Medulla oblongata (tissue), 1 donor: ENCODE measurements at regions not wholly inside any gene's neighbourhood (a gene's known extent, or its start where the extent isn't known, plus 50 kb on each side); places are given as distances from the start of the nearest gene placed in this dataset.
"Not testable (repeated sequence)": the region's sequence is repeated elsewhere in the genome, so short reads cannot be mapped to it uniquely, and the experiment has no call there.

Source experiments
- DNase-seq: peaks from one replicate; pipeline ENCODE4 v3.0.0-alpha.2; 2015; ENCODE audit errors: extremely low spot score

DNA sequence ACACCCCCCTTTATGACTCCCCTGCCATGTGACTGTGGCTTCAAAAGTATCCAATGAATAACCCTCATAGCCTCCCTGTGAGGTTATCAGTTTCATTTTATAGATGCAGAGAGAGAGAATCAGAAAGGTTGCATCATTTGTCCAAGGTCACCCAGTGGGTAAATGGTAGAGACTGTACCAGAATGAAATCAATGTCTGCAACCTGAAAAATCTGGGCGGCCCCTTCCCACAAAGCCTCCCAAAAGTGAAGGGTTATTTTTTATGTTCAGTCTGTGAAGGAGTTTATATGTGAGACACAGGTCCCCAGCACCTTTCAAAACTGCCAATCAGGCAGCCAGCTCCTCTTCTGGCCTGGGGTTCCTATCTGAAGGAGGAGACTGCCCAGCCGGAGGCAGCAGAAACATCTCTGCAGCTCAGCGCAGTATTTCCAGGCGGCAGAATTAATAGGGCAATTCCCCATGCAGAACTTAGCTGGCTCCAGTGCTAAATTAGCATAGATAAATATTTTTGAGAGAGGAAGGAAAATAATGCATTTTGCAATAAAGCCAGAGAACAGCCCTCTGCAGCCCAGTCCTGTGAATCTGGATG lies 130.8 kb upstream of the PRR20G start:
- no peak for DNase-seq

DNA sequence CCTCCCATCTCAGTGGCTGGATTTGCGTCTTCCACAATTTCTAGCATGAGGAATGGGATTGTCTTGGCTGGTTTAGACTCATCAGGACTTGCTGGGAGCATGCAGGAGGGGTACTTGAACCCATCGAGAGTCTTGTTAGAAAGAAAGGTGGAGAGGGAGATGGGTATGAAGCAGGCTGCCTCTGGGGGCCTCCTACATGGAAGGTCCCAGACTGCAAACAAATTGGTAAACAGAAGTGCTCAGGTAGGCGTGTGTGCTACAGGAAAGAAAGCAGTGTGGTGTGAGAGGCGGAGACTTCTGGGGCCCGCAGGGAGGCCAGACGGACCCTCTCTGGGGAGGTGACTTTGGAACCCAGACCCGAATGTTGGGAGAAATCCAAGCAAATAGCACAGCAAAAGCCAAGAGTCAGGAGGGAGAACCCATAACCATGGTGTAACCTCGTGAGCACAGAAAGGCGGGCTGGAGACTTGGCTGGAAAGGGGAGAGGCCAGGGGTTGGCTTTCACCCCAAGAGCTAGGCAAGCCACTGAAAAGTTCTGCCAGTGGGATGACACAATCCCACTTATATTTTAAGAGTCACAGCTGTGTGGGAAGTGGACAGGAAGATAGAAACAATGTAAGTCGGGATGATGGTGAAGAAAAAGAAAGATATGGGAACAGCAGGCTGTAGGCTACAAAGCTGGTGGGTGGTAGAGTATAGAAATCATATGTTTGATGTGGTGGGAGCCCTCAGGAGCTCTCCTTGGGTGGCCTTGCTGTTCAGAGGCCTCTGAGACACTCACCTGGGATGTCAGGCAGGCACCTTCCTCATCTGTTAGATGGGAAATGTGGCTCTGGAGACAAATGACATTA lies 130.1 kb upstream of the PRR20G start:
- no peak for DNase-seq

GRCh38 chr3:127413871-127414270 lies 126.0 kb upstream of the PRR20G start:
- DNase-seq, result no peak

DNA sequence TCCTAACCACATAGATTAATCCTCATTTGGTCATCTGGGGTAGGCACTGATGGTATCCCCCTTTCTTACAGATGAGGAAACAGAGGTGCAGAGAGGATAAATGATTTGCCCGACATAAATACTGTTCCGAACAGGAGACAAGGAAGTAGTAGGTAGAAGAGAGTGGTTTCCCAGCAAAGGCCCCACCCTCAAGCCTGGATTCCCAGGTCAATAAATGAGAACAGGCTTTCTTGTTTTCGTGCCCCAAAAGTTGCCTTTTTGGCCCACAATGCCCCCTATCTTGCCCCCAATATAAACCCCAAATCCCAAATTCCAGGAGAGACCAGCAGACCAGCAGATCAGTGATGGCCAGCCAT lies 125.5 kb upstream of the PRR20G start:
- no peak for DNase-seq

GRCh38 chr3:127412578-127413317 lies 124.9 kb upstream of the PRR20G start:
- DNase-seq, result no peak

DNA sequence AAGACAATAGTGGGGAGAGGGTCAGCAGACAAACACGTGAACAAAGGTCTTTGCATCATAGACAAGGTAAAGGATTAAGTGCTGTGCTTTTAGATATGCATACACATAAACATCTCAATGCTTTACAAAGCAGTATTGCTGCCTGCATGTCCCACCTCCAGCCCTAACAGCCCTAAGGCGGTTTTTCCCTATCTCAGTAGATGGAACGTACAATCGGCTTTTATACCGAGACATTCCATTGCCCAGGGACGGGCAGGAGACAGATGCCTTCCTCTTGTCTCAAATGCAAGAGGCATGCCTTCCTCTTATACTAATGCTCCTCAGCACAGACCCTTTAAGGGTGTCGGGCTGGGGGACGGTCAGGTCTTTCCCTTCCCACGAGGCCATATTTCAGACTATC lies 124.0 kb upstream of the PRR20G start:
- not testable (repeated sequence) for DNase-seq

GRCh38 chr3:127411083-127411727 lies 123.4 kb upstream of the PRR20G start:
- DNase-seq, result no peak

- no peak for DNase-seq
Observed at GRCh38 chr3:127410678-127411077, 122.8 kb upstream of the PRR20G start.

DNA sequence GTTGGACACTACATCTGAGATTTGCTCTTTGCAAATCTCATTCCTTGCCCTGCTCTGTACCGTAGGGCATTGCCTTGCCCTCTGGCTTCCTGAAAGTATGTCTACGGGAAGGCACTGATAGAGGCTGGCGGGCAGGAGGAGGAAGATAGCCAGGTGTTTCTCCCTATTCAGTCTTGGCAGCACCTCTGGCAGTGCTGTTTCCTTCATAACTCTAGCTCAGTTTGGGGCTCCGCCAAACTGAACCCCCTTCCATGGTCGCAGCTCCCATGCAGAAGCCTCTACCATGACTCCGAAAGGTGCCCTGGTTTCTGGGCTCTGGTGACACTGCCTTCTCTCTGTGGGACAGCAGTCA lies 122.3 kb upstream of the PRR20G start:
- no peak for DNase-seq

DNA sequence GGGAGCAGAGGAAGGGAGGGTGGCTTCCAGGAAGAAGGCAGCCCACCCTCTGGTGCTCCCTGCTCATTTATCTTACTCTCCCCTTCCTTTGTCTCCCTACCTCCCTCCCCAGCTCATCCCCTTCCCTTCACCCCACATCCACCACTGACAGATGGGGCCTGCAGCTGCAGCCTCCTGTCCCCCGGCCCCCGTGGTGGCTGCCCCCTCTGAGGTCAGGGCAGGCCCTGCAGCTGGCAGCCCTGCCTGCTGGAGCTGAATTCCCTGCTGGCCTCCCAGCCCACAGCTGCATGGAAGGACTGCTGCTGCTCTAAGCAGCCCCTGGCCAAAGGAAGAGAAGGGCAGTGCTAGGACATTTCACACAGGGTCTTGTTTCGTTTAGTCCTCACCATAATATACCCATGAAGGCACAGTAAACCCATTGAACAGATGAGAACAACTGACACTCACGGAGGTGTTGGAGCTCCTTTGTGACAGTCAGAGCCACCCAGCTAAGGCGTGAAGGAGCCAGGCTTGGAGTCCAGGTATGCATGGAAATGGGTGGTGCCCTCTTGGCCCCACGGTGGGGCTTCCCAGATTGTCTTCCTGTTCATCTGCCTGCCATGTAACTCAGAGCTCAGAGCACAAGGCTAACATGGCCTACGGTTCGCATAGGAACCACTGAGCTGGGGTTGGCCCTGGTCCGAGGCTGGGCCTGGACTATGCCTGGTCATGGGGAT lies 121.7 kb upstream of the PRR20G start:
- no peak for DNase-seq

GRCh38 chr3:127408684-127409420 lies 121.0 kb upstream of the PRR20G start:
- no peak for DNase-seq

DNA sequence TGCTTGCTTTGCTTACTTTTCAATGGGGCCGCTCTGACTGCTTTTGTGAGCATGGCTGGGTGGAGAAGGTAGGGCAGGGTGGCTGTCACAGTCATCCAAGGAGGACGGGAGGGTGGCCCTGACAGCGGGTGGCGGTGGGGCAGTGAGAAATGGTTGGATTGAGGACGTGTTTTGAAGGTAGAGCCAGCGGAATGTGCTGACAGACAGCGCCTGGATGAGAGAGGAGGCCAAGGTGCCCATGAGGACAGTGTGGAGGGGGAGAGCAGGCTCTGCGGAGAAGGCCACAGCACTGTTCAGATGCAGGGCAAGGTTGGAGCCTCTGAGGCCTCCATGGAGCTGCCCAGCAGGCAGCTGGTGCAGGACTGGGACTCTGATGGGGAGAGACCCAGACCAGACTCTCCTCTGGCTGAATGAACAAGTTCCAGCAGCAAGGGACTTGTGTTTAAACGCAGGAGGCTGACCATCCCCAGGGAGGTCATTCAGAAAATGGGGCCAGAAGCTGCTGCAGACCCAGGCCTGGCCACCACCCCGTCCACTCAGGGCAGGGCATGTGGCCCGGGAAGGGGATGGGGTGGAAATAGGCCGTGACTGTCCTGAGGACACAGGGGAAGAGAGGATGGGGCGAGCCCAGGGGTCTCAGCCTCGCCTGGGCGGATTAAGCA lies 120.3 kb upstream of the PRR20G start:
- no peak for DNase-seq

- no peak for DNase-seq
Observed at GRCh38 chr3:127407026-127407939, 119.4 kb upstream of the PRR20G start.

GRCh38 chr3:127406309-127407025 lies 118.6 kb upstream of the PRR20G start:
- DNase-seq, result no peak

DNA sequence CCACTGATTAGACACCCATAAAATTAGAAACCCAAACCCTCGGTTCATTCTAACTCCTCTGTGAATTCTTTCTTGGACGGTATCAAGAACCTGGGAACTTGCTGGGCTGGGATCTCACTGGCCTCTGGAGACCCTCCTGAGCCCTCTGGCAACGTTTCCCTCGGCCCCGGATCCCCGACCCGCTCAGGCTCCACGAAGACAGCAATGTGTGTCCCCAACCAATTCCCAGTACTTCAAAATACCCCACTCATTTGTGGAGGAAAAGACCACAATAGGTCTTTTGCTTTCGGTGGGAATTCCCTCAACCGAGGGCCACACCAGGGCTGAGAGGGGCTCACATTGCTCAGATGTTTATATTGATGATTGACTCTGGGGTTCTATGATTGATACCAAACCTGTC lies 117.9 kb upstream of the PRR20G start:
- DNase-seq, result no peak

- DNase-seq, result no peak
Observed at GRCh38 chr3:127405010-127405598, 117.3 kb upstream of the PRR20G start.

- DNase-seq, result no peak
Observed at GRCh38 chr3:127404221-127405009, 116.6 kb upstream of the PRR20G start.

- DNase-seq, result no peak
Observed at GRCh38 chr3:127403795-127404194, 115.9 kb upstream of the PRR20G start.
